Lung (tissue), 11 donors: ENCODE measurements at regions not wholly inside any gene's neighbourhood (a gene's known extent, or its start where the extent isn't known, plus 50 kb on each side); places are given as distances from the start of the nearest gene placed in this dataset.
A peak's percentile ranks its signal among the peaks of the same experiment; 100 is the strongest.

Experiments used
- ATAC-seq: fragments of 200-7000 bp; cut with Tn5 transposase; one replicate; pipeline ENCODE4 v1.9.1; 2020; ENCODE audit warnings: moderate number of reproducible peaks; ENCODE audit not compliant: insufficient read depth, low FRiP score
- DNase-seq, 3 donors: peaks; one replicate each; pipeline ENCODE4 v3.0.0-alpha.2; 2013 to 2017
- H3K27ac ChIP-seq, 2 donors: one replicate each; pipeline ENCODE4 v1.5.1; 2013; ENCODE audit warnings: mild to moderate bottlenecking in 2 of 2, moderate library complexity in 2 of 2, control low read depth in 1 of 2, inconsistent platforms in 1 of 2, low read depth in 1 of 2, low read length in 1 of 2
- H3K27me3 ChIP-seq, 3 donors: one replicate each; pipeline ENCODE4 v1.5.1; 2013; ENCODE audit warnings: low read length in 2 of 3; ENCODE audit not compliant: control insufficient read depth in 3 of 3, insufficient read depth in 3 of 3
- H3K36me3 ChIP-seq, 4 donors: one replicate each; pipeline ENCODE4 v1.5.1; 2013; ENCODE audit warnings: low read length in 4 of 4, mild to moderate bottlenecking in 1 of 4, moderate library complexity in 1 of 4; ENCODE audit not compliant: control insufficient read depth in 4 of 4, insufficient read depth in 4 of 4
- H3K4me1 ChIP-seq, 5 donors: one replicate each; pipeline ENCODE4 v1.5.1; 2013; ENCODE audit warnings: low read length in 5 of 5, mild to moderate bottlenecking in 2 of 5, moderate library complexity in 1 of 5; ENCODE audit not compliant: control insufficient read depth in 5 of 5, insufficient read depth in 5 of 5
- H3K4me3 ChIP-seq: one replicate; pipeline ENCODE4 v1.5.1; 2013; ENCODE audit warnings: mild to moderate bottlenecking, control low read depth, moderate library complexity
- H3K9ac ChIP-seq, 2 donors: one replicate each; pipeline ENCODE4 v1.5.1; 2013; ENCODE audit warnings: low read length in 2 of 2, control low read depth in 1 of 2; ENCODE audit not compliant: insufficient read depth in 1 of 2
- H3K9me3 ChIP-seq, 4 donors: one replicate each; pipeline ENCODE4 v1.5.1; 2013; ENCODE audit warnings: low read length in 3 of 4, mild to moderate bottlenecking in 1 of 4, moderate library complexity in 1 of 4; ENCODE audit not compliant: control insufficient read depth in 4 of 4, insufficient read depth in 3 of 4
- CTCF ChIP-seq: IDR thresholded peaks from 2 replicates; pipeline ENCODE4 v1.5.1; 2012; ENCODE audit warnings: mild to moderate bottlenecking; ENCODE audit errors: control extremely low read depth, extremely low read depth
- WGBS, 2 donors: extraction: QIAGEN DNeasy Blood & Tissue Kit; methylation state at CpG; one replicate each; pipeline ENCODE4 v1.1.7; 2013; 5-methylcytosine and 5-hydroxymethylcytosine counted together
- donor health status: control.
- donor health status: control.
- donor health status: Bipolar disorder and iron deficiency.
- donor health status: healthy.
- donor health status: DM: yes; HTN: yes; CAD: no.

GRCh38 chr1:95370691-95371562 is 136.9 kb downstream of the RWDD3 start:
- 54 to 62% methylated on average over 13 of the region's 13 CpGs for WGBS, 2 donors
- H3K9ac ChIP-seq = no peak overlapping the region
- H3K9me3 ChIP-seq = no peaks in the 10 kb centered on the region
- no peaks in the 10 kb centered on the region for H3K27me3 ChIP-seq
- TF ChIP-seq CTCF = no peak
- peaks cover 0 to 13% (median 0%) of the 10 kb centered on the region in 5 donors for H3K4me1 ChIP-seq
- no peak for ATAC-seq
- no peaks in the 10 kb centered on the region for H3K36me3 ChIP-seq
- DNase-seq = peak; percentile 25 to 68 (median 61)
- no peak overlapping the region for H3K27ac ChIP-seq
- no peak overlapping the region for H3K4me3 ChIP-seq

GRCh38 chr1:95371666-95372282 is 137.8 kb downstream of the RWDD3 start:
- H3K4me1 ChIP-seq = peaks cover 0 to 13% (median 0%) of the 10 kb centered on the region in 5 donors
- no peak overlapping the region for H3K27ac ChIP-seq
- no peak for TF ChIP-seq CTCF
- no peaks in the 10 kb centered on the region for H3K36me3 ChIP-seq
- ATAC-seq (no peak), DNase-seq (peak in 1 of 3 donors; percentile 16)
- no peaks in the 10 kb centered on the region for H3K27me3 ChIP-seq
- H3K4me3 ChIP-seq = no peak overlapping the region
- H3K9ac ChIP-seq = no peak overlapping the region
- no peaks in the 10 kb centered on the region for H3K9me3 ChIP-seq
- 85 to 86% methylated on average over 12 of the region's 12 CpGs for WGBS, 2 donors

- H3K27ac ChIP-seq = no peak overlapping the region
- TF ChIP-seq CTCF = no peak
- no peaks in the 10 kb centered on the region for H3K36me3 ChIP-seq
- no peaks in the 10 kb centered on the region for H3K27me3 ChIP-seq
- H3K4me1 ChIP-seq = peaks cover 0 to 13% (median 0%) of the 10 kb centered on the region in 5 donors
- ATAC-seq (no peak), DNase-seq (no peak)
- H3K4me3 ChIP-seq = no peak overlapping the region
- H3K9me3 ChIP-seq = no peaks in the 10 kb centered on the region
- no peak overlapping the region for H3K9ac ChIP-seq
- 81 to 85% methylated on average over 4 of the region's 4 CpGs for WGBS, 2 donors
Observed at GRCh38 chr1:95375174-95375573, 141.2 kb downstream of the RWDD3 start.
